HG03520 (cell line): ENCODE measurements at regions not wholly inside any gene's neighbourhood (a gene's known extent, or its start where the extent isn't known, plus 50 kb on each side); places are given as distances from the start of the nearest gene placed in this dataset.

ENCODE experiments used
- ATAC-seq: cut with Tn5 transposase; IDR thresholded peaks from one replicate; pipeline ENCODE4 v1.9.1; 2021; ENCODE audit warnings: mild to moderate bottlenecking, moderate library complexity; ENCODE audit not compliant: unreplicated experiment

- no peak for ATAC-seq
These were observed 92.8 kb downstream of the HNRNPLL start for GRCh38 chr2:38509947-38510326.

- no peak for ATAC-seq
These were observed 93.3 kb downstream of the HNRNPLL start for GRCh38 chr2:38509314-38509946.

- ATAC-seq = no peak
These were observed 94.3 kb downstream of the HNRNPLL start for GRCh38 chr2:38508311-38509039.

GRCh38 chr2:38507712-38508111 is 95.0 kb downstream of the HNRNPLL start:
- ATAC-seq = no peak

GRCh38 chr2:38505779-38506178 is 96.9 kb downstream of the HNRNPLL start:
- no peak for ATAC-seq

GRCh38 chr2:38504169-38504568 is 98.6 kb downstream of the HNRNPLL start:
- ATAC-seq = no peak

GRCh38 chr2:38502107-38502506 is 100.6 kb downstream of the HNRNPLL start:
- no peak for ATAC-seq

- no peak for ATAC-seq
These were observed 102.5 kb downstream of the HNRNPLL start for GRCh38 chr2:38500283-38500634.

- no peak for ATAC-seq
These were observed 103.0 kb downstream of the HNRNPLL start for GRCh38 chr2:38499548-38500282.

- peak; percentile 43 for ATAC-seq
These were observed 104.7 kb downstream of the HNRNPLL start for GRCh38 chr2:38498045-38498481.

GRCh38 chr2:38497670-38498037 is 105.1 kb downstream of the HNRNPLL start:
- no peak for ATAC-seq

- ATAC-seq = no peak
These were observed 105.6 kb downstream of the HNRNPLL start for GRCh38 chr2:38496927-38497669.

GRCh38 chr2:38495880-38496279 is 106.8 kb downstream of the HNRNPLL start:
- no peak for ATAC-seq

GRCh38 chr2:38494394-38494793 is 108.3 kb downstream of the HNRNPLL start:
- no peak for ATAC-seq

- no peak for ATAC-seq
These were observed 110.6 kb downstream of the HNRNPLL start for GRCh38 chr2:38492042-38492615.

GRCh38 chr2:38491436-38491835 is 111.3 kb downstream of the HNRNPLL start:
- no peak for ATAC-seq

- ATAC-seq = no peak
These were observed 112.8 kb upstream of the ATL2 start for GRCh38 chr2:38489846-38490245.

- no peak for ATAC-seq
These were observed 110.8 kb upstream of the ATL2 start for GRCh38 chr2:38487852-38488251.

GRCh38 chr2:38486213-38487026 is 109.3 kb upstream of the ATL2 start:
- no peak for ATAC-seq

- ATAC-seq = peak; percentile 93
These were observed 108.7 kb upstream of the ATL2 start for GRCh38 chr2:38485734-38486133.
